IPS-NIHi7 (cell line): ENCODE measurements at regions not wholly inside any gene's neighbourhood (a gene's known extent, or its start where the extent isn't known, plus 50 kb on each side); places are given as distances from the start of the nearest gene placed in this dataset.

Experiments
- DNase-seq: peaks from one replicate; pipeline ENCODE4 v3.0.0; 2012; ENCODE audit warnings: mixed read lengths; ENCODE audit errors: extremely low spot score

DNA sequence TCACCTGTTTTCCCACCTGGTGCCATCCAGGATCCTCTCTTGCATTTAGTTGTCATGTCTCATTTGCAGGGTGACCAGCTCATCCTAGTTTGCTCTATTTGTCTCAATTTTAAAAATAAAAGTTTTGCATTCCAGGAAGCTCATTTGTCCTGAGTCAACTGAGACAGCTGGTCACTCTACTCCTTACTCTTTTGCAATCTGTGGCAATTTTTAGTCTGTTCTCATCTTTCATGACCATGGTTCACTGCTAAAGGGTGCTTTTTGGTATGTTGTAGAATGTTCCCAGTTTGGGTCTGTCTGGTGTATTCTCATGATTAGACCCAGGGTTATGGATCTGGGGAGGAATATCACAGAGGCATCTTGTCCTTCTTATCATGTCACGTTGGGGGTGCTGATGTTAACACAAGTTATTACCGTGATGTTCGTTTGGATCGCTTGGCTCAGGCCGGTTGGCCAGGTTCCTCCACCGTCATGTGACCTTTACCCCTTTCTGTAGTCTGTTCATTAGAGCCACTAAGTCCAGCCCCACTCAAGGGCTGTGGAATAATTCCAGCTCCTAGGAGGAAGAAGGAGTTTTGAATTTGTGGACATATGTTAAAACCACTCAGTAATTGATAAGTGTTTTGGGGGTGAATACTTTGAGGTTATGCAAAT is 103.3 kb upstream of the IGFBP3 start:
- no peak for DNase-seq

DNA sequence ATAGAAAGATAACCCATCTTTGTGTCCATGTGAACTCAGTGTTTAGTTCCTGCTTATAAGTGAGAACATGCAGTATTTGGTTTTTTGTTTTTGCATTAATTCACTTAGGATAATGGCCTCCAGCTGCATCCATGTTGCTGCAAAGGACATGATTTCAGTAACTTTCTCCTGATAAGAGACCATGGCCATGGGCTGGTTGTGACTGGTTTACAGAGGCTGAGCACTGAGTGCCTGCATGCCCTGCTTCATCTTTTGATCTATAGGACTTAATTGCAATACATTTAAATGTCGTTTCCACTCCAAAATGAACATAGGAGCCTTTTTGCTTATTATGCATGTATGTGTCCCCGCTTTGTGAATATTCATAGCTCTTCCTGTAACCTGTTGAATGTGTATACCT is 101.3 kb upstream of the IGFBP3 start:
- no peak for DNase-seq

DNA sequence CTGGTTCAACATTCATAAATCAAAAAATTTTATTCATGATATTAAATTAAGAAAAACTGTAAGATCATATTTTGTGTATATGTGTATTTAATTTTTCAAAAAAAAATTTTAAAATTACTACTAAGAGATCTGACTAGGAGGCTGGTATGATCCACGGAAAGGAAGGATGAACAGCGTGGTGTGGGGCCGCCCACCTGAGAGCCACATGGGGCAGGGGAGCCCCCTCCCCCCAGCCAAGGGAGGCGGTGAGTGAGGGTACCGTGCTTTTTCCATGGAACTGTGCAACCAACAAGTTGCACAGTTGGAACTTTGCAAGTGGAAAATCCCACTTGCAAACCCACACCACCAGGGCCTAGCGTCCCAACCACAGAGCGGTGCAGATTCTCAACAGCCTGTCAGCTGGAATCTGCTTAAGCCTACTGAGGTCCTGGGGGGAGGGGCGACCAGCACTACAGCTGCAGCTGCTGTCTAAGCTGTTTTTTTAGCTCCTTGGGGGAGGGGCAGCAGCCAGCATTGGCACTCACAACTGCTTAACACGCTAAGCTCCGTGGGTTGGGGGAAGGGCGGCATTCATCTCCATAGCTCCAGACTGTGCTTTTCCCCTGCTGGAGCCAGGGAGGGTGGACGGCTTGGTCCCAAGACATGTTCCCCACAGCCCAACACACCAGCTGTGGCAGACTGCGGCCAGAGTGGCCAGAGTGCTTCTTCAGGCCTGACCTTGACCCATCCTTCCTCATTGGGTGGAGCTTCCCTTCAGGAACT is 94.2 kb upstream of the IGFBP3 start:
- peak; percentile 72 for DNase-seq

DNA sequence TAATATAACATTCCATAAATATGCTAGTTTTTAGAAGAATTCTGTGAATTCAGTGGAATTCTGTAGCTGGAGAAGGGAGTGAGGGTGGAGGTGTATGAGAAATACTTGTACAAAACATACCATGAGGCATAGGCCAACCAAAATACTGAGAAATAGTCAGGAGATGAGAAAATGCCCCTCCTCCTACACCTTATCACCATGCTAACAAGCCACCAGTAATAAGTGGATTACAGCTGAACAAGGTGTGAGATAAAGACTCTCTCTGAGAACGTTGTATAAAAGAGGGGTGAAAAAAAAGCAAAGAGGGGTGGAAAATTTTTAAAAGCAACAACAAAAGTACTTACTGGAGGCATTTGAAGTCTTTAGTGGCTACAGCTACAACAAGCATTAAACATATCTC is 90.4 kb upstream of the IGFBP3 start:
- no peak for DNase-seq

DNA sequence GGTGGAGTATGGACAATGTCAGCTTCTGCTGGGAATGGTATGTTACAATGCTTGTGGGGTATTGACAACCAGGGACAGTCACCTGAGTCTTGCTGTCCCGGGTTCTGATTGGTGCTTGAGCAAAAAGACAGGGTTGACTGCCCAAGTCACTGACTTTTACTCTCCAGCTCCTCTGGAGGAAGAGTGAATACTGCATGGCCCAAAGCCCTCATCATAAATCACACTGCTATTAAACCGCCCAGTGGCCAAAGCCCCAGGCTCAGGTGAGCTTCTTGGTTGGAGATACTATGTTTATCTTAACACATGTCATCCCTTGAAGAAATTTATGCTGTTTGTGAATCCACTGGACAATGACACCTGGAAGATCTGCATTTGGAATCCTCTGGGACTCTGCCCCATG is 90.0 kb upstream of the IGFBP3 start:
- DNase-seq: peak; percentile 24

DNA sequence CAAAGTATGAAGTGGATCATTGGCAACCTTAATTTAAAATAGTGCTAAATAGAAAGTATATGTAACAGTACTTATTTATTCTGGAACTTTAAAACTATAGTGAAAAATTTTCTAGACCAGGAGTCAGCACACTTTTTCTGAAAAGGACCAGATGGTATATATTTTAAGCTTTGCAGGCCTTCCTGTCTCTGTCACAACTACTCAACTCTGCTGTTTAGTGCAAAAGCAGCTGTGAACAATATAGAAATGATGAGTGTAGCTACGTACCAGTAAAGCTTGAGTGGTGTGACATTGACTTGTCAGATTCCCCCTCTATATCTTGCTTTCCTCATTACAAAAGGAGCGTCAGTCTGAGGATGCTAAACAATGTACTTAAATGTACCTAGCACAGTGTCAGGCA is 88.1 kb upstream of the IGFBP3 start:
- DNase-seq: no peak

DNA sequence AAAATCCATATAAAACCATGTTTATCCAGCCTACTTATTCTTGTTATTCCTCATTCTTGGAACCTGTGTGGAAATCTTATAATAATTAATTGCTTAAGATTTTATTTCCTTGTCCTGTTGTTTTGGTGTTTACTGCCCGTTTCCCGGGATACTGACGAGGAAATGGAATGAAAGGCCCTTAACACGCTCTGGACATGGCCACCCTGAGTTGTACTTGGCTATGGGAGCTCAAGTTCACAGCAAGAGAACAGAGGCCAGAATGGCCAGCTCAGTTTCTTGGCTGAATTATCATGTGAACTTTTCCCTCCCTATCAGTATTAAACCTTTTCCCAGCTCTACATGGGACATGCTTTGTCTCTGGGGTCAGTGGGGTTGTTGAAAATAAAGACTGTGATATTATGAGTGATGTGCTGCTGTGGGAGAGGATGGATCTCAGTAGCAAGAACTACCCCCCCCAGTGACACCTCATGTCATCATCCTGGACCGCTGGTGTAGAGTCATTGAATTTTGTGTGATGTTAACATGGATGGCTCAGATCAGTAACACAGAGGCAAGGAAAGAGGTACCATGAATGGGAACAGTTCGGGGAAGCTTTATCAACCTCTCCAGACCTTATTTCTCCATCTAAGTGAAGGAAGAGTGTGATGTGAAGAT is 87.0 kb upstream of the IGFBP3 start:
- no peak for DNase-seq

DNA sequence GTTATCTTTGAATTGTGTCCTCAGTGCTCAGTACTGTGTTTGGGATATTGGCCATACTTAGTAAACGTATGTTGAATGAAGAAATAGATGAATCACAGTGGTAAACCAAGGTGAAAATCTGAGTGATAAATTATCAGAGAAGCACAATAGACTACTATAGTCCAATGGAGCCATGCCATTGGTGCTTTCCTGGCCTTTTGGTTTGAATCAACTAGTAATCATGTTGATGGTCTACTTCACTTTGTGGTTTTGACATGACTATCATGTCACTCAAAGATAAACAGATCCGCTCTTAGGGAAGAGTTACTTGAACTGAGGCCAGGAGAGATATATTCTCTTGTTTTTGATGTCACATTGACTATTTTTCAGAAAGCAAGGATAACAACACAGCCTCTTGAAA is 86.1 kb upstream of the IGFBP3 start:
- DNase-seq: no peak

DNA sequence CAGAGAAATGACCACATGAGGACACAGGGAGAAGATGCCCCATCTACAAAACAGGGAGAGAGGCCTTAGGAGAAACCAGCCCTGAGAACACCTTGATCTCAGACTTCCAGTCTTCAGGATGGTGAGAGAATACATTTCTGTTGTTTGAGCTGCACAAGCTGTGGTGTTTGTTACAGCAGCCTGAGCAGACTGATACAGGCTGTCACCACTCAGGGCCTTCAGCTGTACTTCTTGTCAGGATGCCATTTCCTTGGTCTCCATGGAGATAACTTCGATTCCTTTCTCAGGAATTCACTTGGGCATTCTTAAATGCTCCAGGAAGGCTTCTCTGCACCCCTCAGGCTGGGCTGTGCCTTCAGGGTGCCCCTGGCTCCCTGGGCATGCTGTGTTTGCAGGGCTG is 85.7 kb upstream of the IGFBP3 start:
- no peak for DNase-seq

DNA sequence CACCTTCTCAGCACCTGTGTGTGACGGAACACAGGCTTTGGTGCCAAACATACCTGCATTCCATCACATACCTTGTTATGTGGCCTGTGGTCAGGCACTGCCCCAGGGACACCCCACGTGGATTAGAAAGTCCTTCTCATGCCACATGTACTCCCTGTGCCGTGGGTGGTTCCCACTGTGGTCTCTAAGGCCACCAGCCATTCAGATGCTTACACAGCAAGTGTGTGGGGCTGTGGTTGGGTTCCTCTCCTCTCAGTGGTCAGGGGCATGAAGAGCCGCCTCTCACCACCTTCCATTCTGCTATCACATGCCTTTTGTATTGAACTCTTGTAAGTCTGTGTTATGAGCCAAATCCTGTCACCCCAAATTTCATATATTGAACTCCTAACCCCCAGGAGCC is 85.1 kb upstream of the IGFBP3 start:
- DNase-seq: no peak

DNA sequence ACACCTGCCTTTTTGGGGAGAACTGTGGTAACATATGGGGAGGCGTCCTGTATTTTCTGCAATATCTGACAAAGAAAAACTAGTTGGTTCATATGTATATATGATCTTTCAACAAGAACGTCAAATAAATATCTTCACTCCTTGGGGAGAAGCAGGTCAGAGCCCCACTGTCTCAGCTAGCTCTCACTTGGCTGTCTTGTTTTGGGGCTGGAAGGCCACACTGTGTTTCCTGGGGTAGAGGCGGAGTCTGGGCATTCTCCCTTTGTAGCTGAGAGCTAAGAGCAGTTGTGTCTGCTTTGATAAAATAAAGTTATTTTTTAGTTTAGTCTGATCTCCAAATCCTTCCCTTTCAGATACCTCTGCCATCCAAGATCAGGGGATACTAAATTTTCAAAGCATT is 83.9 kb upstream of the IGFBP3 start:
- no peak for DNase-seq

DNA sequence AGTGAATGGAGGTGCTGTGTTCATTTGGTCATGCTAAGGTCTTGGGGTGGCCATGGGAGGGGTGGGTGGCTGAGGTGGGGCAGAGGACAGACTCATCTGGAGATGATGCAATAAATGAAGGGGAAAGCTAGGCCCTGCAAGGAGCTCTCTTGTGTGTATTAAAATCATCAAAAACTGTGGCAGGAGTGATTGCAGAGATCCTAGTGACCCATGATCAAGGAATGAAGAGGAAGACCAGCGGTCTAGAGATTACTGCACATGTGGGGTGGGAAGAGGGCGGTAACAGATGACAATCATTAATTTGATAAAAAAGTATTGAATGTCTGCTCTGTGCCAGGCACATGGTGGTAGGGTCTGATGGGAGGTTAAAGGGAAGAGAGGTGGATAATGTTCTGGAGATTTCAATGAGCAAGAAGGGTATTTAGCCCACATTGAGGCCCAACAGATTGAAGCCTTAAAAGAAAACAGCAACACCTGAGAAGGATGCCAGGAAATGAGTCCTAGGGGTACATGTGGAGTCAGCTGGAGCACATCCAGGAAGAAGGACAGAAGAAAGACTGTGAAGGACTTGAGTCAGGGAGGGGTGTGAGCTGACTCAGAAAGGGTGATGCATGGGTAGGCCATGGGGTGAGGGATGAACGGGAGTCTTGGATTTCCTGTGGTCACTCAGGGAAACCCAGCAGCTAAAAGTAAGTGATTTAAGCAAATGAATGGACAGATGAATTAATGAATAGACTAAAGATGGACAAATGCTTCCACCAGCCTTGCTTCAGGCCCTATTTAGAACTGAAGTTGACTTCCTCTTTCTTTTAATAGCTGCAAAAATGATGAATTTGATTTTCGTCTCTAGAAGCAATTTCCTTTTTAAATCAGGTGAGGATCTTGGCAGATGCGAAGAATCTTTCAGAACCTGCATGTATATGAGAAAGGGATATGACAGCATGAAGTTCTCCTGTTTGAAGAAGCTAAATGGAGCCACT is 83.1 kb upstream of the IGFBP3 start:
- DNase-seq: no peak

DNA sequence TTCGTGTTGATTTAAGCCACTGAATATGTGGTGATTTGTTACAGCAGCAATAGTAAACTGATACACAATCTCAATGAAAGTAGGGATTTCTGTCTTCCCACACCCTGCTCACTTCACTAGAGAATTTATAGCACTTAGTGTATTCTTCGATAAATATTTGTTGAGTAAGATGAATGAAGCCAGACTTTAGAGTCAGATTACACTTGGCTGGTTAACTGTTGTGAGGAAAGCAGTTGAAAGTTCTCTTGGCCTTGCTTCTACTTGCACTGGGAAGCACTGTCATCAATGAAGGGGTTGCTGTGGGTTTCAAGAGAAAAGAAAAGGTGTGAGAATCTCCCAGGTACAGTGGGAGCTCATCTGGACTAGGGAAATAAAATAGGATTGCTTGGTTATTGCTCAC is 82.1 kb upstream of the IGFBP3 start:
- no peak for DNase-seq

DNA sequence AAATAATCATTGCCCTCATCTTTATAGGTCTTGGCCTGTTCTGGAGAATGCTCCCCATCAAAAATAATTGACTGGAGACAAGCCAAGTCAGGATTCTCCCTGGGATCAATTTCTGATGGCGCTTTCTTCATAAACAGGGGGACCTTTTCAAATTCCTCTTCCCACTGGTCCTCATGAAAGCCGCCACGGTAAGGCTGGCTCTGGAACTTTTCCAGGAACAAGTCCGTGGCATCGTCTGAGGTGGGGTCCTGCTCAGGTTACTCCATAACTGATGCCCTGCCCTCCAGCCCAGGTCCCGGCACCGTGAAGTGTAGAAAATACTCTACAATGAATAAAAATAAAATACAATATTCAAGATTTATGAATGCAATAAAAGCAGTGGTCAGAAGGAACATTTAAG is 79.4 kb upstream of the IGFBP3 start:
- DNase-seq: no peak

DNA sequence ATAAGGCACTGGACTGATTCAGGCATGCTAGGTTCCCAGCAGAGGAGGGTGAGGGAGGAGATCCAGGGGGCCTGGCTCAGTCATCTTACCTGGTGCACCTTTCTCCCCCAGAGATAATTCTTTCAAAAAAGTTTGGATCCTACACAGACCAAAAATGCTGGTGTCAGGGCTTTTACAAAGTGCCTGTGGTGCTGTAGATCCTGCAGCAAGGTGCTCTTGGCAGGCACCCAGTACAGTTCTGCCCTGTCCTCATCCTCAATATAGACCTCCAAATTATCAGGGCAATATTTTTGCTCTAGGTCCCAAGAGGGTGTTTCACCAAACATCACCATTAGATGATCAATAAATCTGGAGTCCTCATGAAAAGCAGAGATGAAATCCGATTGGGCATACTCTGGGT is 78.5 kb upstream of the IGFBP3 start:
- DNase-seq: no peak

DNA sequence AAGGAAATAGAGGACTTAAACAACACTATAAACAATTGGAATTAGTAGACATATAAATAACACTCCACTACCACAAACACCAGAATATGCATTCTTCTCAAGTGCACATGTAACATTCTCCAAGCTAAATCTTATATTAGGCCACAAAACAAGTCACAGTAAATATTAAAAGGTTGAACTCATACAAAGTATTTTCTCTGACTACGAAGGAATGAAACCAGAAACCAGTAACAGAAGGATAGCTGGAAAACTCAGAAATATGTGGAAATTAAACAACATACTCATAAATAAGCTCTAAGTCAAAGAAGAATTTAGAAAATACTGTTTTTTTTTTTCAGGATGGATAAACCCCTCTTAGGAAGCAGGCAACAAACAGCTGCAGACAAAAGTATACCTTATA is 77.4 kb upstream of the IGFBP3 start:
- no peak for DNase-seq

DNA sequence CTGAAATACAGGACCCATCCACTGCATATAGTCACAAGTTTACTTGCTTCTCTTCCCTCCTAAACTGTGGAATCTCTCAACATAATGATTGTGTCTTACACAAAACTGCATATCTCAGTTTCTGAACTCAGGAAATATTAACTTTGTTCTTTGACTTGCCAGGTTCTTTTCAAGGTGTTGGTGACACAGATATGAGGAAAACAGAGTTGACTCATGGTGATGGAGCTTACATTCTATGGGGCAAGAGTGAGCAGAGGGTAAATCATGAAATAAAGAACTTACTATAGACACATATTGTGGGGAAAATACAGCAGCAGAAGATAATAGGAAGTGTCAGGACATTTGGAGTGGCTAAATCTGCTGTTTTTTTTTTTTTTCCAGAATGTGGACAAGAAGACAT is 72.5 kb upstream of the IGFBP3 start:
- no peak for DNase-seq

DNA sequence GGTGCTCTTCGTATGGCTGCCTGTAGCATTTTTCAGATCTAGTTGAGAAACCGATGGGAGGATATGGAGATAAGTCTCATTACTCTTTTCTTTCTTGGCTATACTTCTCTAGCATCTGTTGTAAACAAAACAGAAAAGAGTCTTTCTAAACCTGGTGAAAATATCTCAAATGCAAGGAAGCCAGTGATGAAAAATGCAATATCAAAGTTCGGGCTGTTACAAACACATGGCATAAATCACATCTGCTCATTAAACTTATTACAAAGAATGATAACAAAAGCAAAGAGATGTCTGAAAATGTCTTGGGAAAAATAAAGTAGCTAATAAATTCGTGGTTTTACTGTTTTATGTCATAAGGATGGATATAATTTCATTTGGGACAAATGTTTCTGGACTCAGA is 71.8 kb upstream of the IGFBP3 start:
- no peak for DNase-seq

DNA sequence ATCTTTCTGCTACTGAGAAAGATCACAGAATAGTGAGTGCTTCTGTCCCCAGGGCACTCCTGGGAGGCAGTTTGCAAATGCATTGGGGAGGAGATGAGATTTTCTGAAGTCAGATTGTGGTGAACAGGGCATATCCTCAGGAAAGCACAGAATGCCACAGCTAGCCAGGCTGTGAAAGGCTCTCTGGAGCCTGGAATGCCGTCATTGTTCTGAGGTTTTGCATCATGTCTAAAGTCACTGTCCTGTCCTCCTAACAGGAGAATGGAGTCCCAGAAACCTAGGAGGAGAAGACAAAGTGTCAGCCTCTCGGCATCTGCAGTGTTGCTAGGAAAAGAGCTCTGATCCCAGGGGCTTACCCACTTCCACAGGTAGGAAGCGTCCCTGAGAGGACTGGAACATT is 69.2 kb upstream of the IGFBP3 start:
- DNase-seq: no peak

DNA sequence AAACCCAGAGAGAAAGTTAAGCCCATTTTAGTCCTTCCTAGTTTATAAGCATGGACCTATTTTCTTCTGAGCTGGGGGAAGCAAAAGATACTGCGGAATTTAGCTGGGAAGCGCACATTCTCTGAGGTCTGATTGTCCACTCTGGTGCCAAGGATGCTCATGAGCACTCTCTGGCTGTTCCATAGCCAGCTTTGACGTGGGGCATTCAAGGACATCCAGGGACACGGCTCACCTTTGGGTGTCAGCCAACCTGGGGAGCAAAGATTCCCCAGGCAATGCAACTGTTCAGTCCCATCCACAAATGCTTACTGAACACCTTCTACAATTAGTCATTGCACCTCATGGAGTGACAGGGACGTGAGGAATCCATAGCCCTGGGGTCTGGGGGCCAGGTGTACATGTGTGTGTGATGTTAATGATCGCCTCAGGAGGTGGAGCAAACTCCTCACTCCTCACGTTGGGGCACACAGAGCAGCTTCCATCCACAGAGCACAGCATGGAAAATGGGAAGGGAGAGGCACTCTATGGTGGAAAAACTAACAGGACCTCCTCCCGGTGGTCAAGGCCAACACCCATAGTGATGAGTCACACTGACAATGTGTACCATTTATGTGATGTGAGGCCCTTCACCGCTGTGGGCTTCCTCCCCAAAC is 67.5 kb upstream of the IGFBP3 start:
- no peak for DNase-seq

DNA sequence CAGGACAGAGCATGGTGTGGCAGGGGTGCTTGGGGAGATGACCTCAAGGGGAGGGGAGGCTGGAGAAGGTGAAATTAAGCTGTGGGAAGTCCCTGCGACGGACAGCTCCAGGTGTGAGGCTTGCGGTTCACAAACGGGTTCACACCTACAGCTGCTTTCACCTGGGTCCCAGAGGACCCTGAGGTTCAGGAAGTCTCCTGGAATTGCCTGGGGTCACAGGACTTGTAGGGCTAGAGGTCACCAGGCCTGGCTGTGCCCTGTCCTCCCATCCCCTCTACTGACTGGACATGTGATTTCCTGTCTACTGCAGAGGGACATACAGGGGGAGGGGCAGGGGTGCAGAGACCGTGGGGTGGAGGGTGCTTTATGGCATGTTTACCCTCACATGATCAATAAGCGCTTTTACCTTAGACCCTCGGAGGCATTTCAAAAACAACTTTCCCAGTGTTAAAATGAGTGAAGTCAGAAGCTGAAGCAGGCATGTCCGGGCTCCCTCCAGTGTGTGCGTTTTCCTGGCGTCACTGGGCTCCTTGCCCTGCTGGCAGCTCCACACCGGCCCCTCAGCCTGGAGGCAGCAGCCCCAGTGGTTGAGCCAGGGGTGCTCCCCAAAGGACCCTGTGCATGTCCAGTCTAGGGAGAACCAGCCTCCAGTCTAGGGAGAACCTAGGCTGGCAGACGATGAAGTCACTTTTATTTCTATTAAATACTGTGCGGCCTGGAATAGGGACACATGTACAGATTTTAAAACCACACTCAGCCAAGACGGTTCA is 66.6 kb upstream of the IGFBP3 start:
- DNase-seq: no peak
